ENCODE measurements at regions not wholly inside any gene's neighbourhood (a gene's known extent, or its start where the extent isn't known, plus 50 kb on each side); places are given as distances from the start of the nearest gene placed in this dataset.

- no peak for DNase-seq
Observed at GRCh38 chr4:175951794-175952193, 113.8 kb upstream of the WDR17 start.

DNA sequence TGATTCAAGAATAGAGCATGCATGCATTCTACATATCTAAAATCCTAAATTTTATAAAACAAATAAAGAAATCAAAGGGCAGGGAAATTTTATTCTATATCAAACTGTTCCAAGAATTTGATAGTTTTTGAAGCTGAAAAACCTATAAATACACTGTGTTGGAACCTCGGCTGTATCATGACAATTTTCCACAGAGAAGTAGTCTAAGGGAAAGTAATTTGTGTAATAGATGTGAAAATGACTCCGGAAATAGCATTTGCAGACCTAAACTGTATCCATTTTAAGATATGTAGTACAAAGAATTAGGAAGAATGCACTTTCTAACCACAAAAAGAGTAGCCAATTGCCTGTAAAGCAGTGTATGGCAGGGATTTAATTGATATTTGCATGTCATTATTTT, 112.5 kb upstream of the WDR17 start:
- DNase-seq = no peak

- no peak for DNase-seq
Observed at GRCh38 chr4:175953960-175954521, 111.6 kb upstream of the WDR17 start.

DNA sequence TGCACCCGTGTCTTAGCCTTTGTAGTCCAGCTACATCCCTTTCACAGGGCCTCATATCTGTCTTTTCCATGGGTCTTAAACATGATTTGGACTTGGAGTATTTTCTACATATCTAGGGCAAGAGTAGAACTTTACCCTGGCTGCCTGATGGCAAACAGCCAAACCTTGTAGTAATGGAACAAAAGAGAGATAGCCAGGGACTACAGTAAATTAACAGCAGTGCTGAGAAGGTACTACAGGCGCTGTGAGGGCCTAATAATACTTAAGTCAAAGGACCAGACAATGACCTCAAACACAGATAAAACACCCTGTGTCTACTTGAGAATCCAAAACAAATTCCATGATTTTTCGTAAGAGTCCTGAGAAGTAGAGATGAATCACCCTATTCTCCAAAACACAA, 111.0 kb upstream of the WDR17 start:
- DNase-seq = no peak

DNA sequence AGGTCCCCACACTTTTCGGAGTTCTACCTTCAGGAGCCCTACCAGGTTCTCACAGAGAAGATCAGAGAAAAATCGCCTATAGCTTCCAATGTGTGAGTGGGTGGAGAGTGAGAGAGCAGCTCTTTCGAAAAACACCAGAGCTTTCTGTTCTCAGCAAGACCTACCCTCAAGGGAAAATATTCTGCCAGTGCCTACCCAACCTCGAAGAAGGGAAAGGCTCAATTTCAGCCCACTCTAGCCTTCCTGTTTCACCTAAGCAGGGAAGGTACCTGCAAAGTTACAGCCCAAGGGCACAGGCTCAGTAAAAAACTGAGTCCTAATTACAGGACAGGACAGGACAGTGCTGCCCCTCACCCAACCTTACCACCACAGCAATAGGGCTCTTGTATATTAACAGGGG, 104.0 kb upstream of the WDR17 start:
- no peak for DNase-seq

- no peak for DNase-seq
Observed at GRCh38 chr4:175970072-175970471, 95.6 kb upstream of the WDR17 start.

DNA sequence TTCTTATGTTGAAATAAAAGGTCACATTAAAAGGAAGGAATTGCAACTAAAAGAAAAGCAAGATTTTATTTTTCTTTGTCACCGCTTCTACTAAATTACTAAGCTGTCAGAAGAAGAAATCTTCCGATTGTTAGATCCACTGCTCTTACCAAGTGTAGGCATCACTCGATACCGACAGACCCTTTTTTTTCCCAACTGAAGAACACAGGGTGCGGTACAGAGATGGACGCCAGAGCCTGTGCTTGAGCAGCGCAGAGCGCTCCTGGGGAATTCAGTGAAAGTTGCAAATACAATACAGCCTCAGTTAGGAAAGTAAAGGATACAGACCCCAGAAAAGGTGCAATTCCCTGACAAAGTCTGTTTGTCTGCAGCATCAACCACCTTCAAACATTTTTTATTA, 94.9 kb upstream of the WDR17 start:
- DNase-seq = no peak

- DNase-seq = no peak
Observed at GRCh38 chr4:175971388-175972179, 94.1 kb upstream of the WDR17 start.

GRCh38 chr4:175973027-175973923, 92.4 kb upstream of the WDR17 start:
- no peak for DNase-seq

DNA sequence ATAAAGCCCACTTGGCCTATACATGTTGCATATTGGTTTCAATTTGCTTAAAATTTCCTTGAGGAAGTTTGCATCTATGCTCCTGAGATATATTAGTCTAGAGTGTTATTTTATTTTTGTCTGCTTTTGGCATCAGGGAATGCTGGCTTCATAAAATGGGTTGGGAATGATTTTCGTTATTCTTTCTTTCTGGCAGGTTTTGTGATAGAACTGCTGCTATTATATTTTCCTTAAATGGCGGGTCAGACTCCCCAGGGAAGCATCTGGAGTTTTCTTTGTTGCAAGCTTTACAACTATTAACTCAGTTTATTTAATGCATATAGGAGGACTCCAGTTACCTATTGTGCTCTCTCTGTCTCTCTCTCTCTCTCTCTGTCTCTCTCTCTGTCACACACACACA, 82.0 kb upstream of the WDR17 start:
- DNase-seq = no peak

DNA sequence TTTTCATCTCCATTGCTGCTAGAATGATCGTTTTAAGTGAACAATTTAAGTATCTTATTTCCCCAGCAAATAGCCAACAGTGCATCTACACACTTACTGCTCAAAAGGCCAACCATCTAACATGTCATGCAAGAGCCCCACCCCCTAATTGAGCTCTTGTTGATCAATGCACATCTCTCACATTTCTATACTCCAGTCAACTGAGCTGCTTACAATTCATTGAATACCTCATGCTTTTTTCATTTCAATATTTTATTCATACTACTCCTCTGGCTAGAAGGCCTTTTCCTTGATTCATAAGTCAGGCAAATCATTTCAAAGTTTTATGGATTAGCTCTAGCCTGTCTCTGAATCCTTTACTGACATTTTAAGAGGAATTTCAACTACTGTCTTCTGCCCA, 79.0 kb upstream of the WDR17 start:
- no peak for DNase-seq

- no peak for DNase-seq
Observed at GRCh38 chr4:175988511-175988910, 77.1 kb upstream of the WDR17 start.

DNA sequence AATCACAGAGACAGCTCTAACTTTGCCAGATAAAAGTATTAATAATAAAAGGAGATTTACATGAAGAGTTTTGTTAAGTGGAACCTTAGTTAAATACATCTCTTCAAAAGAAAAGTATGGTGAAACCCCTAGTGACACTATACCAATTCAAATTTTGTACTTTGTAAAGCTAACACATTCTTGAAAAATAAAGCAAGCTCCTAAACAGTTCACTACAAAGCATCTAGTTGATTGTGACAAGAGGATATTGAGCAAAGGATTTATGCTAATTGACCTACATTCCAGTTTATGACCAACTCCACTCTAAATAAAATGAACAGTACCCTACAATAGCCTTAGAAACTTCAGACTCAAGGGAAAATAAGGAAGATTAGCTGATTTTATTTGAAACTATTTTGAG, 69.4 kb upstream of the WDR17 start:
- no peak for DNase-seq

DNA sequence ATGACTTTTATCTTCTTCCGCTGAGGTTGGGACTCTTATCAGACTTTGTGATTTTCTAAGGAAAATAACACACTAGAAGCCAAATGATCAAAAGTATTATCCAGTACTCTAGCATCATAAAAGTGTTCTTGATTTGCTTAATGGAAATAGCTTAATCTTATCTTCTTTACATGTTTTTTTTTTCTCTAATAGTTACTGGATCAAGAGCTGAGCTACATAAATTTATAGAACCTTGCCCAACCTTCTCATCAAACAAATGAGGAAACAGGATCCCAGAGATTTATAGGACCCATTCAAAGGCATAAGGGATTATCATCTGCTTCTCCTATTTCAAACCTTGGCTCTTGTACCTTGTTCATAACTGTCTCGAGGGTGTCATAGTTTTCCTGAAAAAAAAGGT, 68.3 kb upstream of the WDR17 start:
- DNase-seq = no peak

DNA sequence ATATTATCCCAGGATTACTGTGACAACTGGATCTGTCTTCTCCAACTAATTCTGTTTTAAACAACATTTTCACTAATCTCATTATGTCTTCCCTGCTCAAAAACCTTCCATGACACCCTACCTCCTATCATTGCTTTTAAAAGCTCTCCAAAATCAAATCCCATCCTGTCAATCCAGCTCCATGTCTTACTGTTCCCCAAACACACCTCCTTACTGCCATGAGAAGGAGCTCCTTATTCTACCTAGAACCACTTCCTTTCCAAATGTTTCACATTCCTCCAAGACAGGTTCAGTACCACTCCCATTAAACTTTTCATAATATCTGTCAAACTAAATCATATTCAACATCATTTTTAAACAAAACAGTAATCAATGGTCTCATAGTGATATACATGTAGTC, 66.9 kb upstream of the WDR17 start:
- DNase-seq = no peak

DNA sequence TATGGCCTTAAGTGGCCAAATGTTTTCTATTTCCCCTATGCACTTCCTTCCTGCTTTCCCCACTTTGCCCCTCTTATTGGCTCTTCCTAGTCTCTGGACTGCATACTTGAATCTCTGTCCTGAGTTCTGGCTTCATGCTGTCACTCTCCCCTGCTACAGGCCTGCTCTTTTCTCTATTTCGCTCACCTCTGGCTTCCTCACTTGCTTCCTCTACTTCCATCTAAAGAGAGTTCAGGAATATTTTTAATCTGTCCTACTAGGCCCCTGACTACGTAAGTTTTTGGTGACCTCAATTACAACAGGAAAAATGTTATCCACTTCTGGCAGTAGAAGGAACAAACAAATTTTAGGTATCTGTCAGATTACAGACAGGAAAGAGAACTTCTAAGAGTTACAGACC, 65.7 kb upstream of the WDR17 start:
- DNase-seq = no peak

- DNase-seq = peak; percentile 63
Observed at GRCh38 chr4:176001151-176002006, 64.3 kb upstream of the WDR17 start.

DNA sequence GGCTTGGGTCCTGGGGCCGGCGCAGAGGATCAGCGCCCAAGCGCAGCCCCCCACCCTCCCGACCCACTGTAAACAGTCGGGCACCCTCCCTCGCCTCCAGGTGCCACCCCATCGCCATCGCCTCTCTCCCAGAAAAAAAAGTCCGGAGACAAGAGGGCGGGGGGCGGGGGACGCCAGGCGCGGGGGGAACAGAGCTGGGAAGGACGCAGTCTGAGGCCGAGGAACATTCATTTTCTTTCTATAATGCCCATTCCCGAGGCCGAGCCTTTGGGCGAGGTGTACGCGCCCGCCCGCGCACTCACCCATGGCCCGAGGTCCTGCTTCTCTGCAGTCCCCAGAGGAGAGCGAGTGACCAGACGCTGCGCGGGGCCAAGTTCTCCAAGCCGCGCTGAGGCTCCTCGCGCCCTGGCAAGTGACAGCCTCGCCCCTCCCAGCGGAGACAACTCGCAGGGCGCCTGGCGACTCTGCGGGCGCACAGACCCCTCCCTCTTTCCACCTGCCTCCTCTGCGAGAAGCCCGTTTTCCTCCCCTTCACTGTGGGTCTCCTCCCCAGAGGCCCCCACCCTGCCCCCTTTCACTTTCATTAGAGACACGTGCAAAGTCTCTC, 63.5 kb upstream of the WDR17 start:
- peak; percentile 49 for DNase-seq

DNA sequence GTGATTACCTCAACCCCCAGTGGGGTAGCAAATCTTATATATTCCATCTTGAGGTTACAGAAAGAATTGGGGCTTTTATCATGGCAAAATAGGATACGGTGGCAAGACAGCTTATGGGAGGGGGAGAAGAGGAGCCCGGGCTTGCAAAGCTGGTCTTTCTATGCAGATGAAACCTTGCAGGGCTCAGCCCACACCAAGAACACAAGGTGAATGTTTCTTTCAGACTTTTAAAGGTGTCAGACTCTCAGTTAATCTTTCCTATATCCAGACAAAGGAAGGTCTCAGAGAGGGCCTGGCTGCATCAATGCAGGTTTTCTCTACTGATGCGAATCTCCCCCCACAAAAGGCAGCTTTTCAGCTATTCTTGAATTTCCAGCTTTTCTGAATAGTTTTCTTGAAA, 59.9 kb upstream of the WDR17 start:
- no peak for DNase-seq

DNA sequence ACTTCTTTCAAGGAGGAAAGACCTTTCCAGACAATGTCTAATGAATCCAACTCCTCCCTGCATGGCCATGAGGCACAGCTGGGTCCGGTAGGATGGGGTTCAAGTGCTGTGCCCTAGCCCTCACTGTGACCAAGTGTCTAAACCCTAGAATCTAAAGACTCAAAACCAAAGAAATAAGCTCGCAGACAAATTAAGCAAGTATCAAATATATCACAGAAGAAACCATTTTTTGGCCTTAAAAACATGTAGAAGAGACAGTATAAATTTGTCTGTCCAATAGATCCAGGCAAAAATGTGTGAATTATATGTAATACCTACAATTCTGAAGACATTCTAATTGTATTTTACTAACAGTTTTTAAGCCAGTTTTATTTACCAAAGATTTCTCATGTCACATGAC, 56.4 kb upstream of the WDR17 start:
- DNase-seq = no peak

DNA sequence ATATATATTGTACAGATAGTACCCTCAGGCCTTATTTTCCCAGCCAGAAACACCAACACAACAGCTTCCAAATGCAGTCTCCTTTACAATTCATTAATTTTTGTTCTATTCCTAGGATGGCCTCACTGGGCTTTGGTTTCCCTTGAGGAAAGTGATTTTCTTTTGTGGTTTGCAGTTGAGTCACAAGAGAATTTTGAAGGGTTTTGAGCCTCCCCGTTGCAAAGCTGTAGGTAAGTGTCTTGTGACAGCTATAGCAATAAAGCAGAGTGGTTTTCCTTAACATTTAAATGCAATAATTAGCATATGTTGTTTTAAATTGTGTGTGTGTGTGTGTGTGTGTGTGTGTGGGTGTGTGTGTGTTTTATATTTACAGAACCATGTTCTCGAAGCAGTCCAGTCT, 54.1 kb upstream of the WDR17 start:
- no peak for DNase-seq

DNA sequence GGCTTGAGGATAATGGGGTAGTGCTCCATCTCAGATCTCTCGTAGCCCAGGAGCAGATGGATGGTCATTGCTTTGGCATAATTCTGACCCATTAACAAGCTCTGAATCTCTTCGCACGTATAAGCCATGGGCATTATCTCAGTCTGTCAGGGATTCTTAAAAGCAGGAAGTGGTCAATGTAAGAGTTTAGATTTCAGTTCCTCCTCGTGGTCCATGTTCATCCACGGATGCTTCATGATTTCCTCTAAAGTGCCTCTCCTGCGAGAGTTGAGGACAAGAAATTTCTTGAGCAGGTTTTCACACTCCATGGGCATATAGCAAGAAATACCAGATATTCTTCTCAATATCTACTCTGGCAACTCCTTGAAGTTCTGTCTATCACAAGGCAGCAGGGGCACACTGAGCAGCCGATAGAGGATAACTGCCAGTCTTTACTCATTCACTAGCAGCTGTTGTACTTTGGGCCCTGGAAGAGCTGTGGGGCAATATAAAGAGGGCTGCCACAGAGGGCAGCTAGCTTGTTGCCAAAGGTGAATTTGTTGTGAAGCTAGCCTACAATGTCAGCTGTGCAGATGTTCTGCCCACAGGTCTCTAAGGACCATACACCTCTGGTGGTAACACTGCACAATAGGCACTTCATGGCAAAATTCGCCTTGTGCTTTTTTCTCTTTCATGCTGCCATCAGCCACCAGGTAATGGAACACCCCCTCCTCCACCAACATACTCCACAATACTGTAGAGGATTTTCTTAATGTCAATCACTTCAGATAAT, 52.0 kb upstream of the WDR17 start:
- no peak for DNase-seq
